GM19468 (cell line): ENCODE measurements at regions not wholly inside any gene's neighbourhood (a gene's known extent, or its start where the extent isn't known, plus 50 kb on each side); places are given as distances from the start of the nearest gene placed in this dataset.

Experiments
- ATAC-seq: cut with Tn5 transposase; IDR thresholded peaks from one replicate; pipeline ENCODE4 v1.9.1; 2021; ENCODE audit warnings: mild to moderate bottlenecking, moderate library complexity, moderate number of reproducible peaks; ENCODE audit not compliant: unreplicated experiment; ENCODE audit errors: extremely low read depth

GRCh38 chr3:18010001-18010400, 267.6 kb upstream of the TBC1D5 start:
- ATAC-seq, result no peak

GRCh38 chr3:18008706-18009368, 266.4 kb upstream of the TBC1D5 start:
- no peak for ATAC-seq

- ATAC-seq, result no peak
Measured at GRCh38 chr3:18007980-18008379, 265.5 kb upstream of the TBC1D5 start.

- no peak for ATAC-seq
Measured at GRCh38 chr3:17995769-17996168, 253.3 kb upstream of the TBC1D5 start.

- no peak for ATAC-seq
Measured at GRCh38 chr3:17994167-17994566, 251.7 kb upstream of the TBC1D5 start.

- ATAC-seq, result no peak
Measured at GRCh38 chr3:17990390-17990789, 248.0 kb upstream of the TBC1D5 start.

GRCh38 chr3:17986348-17986816, 244.0 kb upstream of the TBC1D5 start:
- no peak for ATAC-seq

GRCh38 chr3:17985658-17986347, 243.4 kb upstream of the TBC1D5 start:
- ATAC-seq, result no peak

- ATAC-seq, result no peak
Measured at GRCh38 chr3:17983106-17983505, 240.7 kb upstream of the TBC1D5 start.

- ATAC-seq, result no peak
Measured at GRCh38 chr3:17982211-17982880, 239.9 kb upstream of the TBC1D5 start.

GRCh38 chr3:17980863-17981262, 238.4 kb upstream of the TBC1D5 start:
- ATAC-seq, result no peak

GRCh38 chr3:17979911-17980310, 237.5 kb upstream of the TBC1D5 start:
- no peak for ATAC-seq

- ATAC-seq, result no peak
Measured at GRCh38 chr3:17979252-17979651, 236.8 kb upstream of the TBC1D5 start.

- no peak for ATAC-seq
Measured at GRCh38 chr3:17974206-17974841, 231.9 kb upstream of the TBC1D5 start.

GRCh38 chr3:17972959-17973906, 230.8 kb upstream of the TBC1D5 start:
- ATAC-seq, result no peak

GRCh38 chr3:17972476-17972875, 230.0 kb upstream of the TBC1D5 start:
- no peak for ATAC-seq

- no peak for ATAC-seq
Measured at GRCh38 chr3:17972030-17972429, 229.6 kb upstream of the TBC1D5 start.

GRCh38 chr3:17969985-17970568, 227.6 kb upstream of the TBC1D5 start:
- ATAC-seq, result no peak

GRCh38 chr3:17969244-17969643, 226.8 kb upstream of the TBC1D5 start:
- no peak for ATAC-seq
